ENCODE measurements at regions not wholly inside any gene's neighbourhood (a gene's known extent, or its start where the extent isn't known, plus 50 kb on each side); places are given as distances from the start of the nearest gene placed in this dataset.

DNA sequence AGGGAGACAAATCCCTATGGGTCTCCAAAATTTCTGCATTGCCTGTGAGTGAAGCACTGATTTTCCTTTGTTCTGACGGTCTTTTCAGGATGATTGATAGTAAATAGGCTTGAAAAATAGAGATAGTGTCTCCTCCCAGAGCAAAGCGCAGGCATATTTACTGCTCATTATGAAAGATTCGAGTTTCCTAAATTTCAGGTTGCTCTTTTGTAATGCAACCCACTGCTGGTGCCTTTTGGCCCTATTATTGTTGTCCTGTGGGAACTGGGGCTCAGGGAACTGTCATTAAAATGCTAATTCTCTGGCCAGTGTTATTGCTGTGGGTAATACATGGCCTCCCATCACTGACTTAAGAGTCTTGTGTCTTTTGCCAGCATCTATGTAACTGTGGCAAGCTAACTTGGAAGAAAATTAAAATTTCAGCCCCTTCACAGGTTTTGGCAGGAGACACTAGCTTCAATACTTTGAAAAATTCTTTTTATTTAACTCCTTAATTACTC is 754.1 kb upstream of the MAP3K7 start:
- TF ChIP-seq, protein P1, sequence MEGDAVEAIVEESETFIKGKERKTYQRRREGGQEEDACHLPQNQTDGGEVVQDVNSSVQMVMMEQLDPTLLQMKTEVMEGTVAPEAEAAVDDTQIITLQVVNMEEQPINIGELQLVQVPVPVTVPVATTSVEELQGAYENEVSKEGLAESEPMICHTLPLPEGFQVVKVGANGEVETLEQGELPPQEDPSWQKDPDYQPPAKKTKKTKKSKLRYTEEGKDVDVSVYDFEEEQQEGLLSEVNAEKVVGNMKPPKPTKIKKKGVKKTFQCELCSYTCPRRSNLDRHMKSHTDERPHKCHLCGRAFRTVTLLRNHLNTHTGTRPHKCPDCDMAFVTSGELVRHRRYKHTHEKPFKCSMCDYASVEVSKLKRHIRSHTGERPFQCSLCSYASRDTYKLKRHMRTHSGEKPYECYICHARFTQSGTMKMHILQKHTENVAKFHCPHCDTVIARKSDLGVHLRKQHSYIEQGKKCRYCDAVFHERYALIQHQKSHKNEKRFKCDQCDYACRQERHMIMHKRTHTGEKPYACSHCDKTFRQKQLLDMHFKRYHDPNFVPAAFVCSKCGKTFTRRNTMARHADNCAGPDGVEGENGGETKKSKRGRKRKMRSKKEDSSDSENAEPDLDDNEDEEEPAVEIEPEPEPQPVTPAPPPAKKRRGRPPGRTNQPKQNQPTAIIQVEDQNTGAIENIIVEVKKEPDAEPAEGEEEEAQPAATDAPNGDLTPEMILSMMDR (IDR thresholded peaks at IDR 0.05; ENCODE audit: low read depth, low read length) = no peak
- no peak for DNase-seq (ENCODE audit: low read depth, low spot score)
- H3K4me3 ChIP-seq (ENCODE audit: low read depth, low read length) = no peak overlapping the region
- H3K27ac ChIP-seq (ENCODE audit: low read depth, low read length) = no peak overlapping the region
- no peaks in the 10 kb centered on the region for H3K9me3 ChIP-seq (ENCODE audit: control insufficient read depth, insufficient read depth, low read length)
- POLR2A ChIA-PET = no interaction called here
- CTCF ChIA-PET = interaction anchor here (1.0 kb wide), 1 partner anchor 11 kb away, joined by 4 read pairs; no protein-coding TSS in a partner anchor
- H3K27me3 ChIP-seq (ENCODE audit: control insufficient read depth, insufficient read depth, low read length) = no peaks in the 10 kb centered on the region

DNA sequence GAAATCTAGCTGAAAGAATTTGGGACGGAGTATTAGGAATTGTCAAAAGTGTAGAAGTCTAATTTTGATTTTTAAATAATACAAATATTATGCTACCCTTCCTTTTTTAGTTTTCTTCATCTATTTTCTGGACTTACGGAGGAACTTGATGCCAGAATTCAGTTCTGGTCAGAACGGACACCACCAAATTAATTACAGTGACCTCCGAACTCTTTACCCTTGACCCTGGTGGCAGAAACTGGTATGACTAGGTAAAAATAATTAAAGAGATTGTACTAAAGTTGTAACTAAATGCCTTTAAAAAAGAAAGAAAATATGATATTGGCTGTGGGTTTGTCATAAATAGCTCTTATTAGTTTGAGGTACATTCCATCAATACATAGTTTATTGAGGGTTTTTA is 751.1 kb upstream of the MAP3K7 start:
- Histone ChIP-seq H3K9me3 (ENCODE audit: control insufficient read depth, insufficient read depth, low read length) (no peaks in the 10 kb centered on the region), H3K27ac (ENCODE audit: low read depth, low read length) (no peak overlapping the region), H3K4me3 (ENCODE audit: low read depth, low read length) (no peak overlapping the region), H3K27me3 (ENCODE audit: control insufficient read depth, insufficient read depth, low read length) (no peaks in the 10 kb centered on the region)
- ChIA-PET CTCF (interaction anchor here (1.0 to 1.1 kb wide), 3 partner anchors 9 to 167 kb away, joined by 3 to 4 read pairs (median 3); no protein-coding TSS in a partner anchor), POLR2A (no interaction called here)
- DNase-seq (ENCODE audit: low read depth, low spot score) = no peak
- TF ChIP-seq, protein P1 (IDR thresholded peaks at IDR 0.05; ENCODE audit: low read depth, low read length) = peak; percentile 41; the same call in 1 of the 2 replicates

DNA sequence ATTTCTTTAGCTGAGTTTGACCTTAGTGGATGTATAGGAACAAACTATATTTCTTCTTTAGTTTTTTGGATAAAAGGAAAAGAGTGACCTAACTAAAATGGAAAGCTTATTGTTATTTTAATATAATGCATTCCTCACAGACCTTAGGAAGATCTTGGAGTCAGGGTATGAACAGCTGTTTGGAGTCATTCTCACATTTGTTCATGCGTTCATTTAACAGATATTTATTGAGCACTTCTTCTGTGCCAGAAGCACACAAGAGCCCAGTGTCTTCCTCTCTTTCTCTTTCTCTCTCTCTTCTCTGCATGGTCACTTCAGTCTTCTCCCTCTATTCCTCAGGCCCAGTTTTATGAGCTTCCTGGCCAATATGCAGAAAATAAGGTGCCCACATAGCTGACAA is 744.0 kb upstream of the MAP3K7 start:
- no peak for DNase-seq (ENCODE audit: low read depth, low spot score)
- no peak overlapping the region for H3K4me3 ChIP-seq (ENCODE audit: low read depth, low read length)
- no peaks in the 10 kb centered on the region for H3K27me3 ChIP-seq (ENCODE audit: control insufficient read depth, insufficient read depth, low read length)
- ChIA-PET CTCF (interaction anchor here (0.7 to 1.5 kb wide), 4 partner anchors 15 to 1194 kb away, joined by 3 to 9 read pairs (median 4); no protein-coding TSS in a partner anchor), POLR2A (no interaction called here)
- H3K9me3 ChIP-seq (ENCODE audit: control insufficient read depth, insufficient read depth, low read length) = no peaks in the 10 kb centered on the region
- TF ChIP-seq, protein P1 (IDR thresholded peaks at IDR 0.05; ENCODE audit: low read depth, low read length) = no peak
- H3K27ac ChIP-seq (ENCODE audit: low read depth, low read length) = no peak overlapping the region

DNA sequence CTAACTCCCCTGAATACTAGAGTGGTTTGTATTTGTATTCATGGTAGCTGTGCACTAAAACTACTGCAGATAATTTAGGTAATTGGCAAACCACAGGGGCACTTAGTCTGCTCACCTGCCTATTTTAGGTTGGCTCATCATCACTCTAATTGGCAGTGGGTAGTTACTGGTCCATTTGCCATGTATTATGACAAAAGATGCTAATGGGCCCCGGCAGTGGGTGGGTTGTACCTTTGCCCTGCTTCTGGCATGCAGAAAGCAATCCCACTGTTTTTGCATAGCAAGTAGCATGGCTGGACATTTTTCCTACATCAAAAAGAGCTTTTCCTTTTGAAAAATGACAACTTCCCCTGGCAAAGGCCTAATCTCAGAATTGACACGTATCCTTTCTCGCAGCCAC is 741.4 kb upstream of the MAP3K7 start:
- POLR2A ChIA-PET = no interaction called here

DNA sequence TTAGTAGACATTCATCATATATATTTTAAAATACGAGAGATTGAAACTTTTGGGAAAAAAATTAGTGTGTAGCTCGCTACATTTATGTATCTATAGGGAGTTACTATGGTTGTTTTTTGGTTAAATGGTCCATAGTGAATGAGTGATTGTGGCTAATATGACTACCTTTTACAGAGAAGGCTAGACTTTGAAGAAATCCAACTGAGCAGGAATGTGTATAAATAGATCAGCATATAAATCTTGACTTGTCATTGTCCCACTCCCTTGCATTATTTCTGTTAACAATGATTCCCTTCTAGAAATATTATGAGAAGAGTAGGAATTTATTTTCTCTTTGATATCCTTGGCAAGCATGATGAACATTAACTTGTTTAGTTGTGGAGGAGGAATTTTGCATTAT is 737.8 kb upstream of the MAP3K7 start:
- H3K27ac ChIP-seq (ENCODE audit: low read depth, low read length) = no peak overlapping the region
- no peaks in the 10 kb centered on the region for H3K27me3 ChIP-seq (ENCODE audit: control insufficient read depth, insufficient read depth, low read length)
- H3K4me3 ChIP-seq (ENCODE audit: low read depth, low read length) = no peak overlapping the region
- ChIA-PET POLR2A (no interaction called here), CTCF (interaction anchor here (1.2 kb wide), 1 partner anchor 384 kb away, joined by 3 read pairs; no protein-coding TSS in a partner anchor)
- TF ChIP-seq, protein P1 (IDR thresholded peaks at IDR 0.05; ENCODE audit: low read depth, low read length) = no peak
- no peak for DNase-seq (ENCODE audit: low read depth, low spot score)
- no peaks in the 10 kb centered on the region for H3K9me3 ChIP-seq (ENCODE audit: control insufficient read depth, insufficient read depth, low read length)

More for the DNA sequence above, 741.4 kb upstream of the MAP3K7 start:
- Histone ChIP-seq H3K9me3 (ENCODE audit: control insufficient read depth, insufficient read depth, low read length) (no peaks in the 10 kb centered on the region), H3K27me3 (ENCODE audit: control insufficient read depth, insufficient read depth, low read length) (no peaks in the 10 kb centered on the region), H3K4me3 (ENCODE audit: low read depth, low read length) (no peak overlapping the region), H3K27ac (ENCODE audit: low read depth, low read length) (no peak overlapping the region)
- CTCF ChIA-PET = interaction anchor here (0.7 to 0.8 kb wide), 2 partner anchors 10 to 25 kb away, joined by 3 to 7 read pairs; no protein-coding TSS in a partner anchor
- TF ChIP-seq, protein P1 (IDR thresholded peaks at IDR 0.05; ENCODE audit: low read depth, low read length) = no peak
- no peak for DNase-seq (ENCODE audit: low read depth, low spot score)

All from AG04450 (cell line).